B cell (primary cell): ENCODE measurements at regions not wholly inside any gene's neighbourhood (a gene's known extent, or its start where the extent isn't known, plus 50 kb on each side); places are given as distances from the start of the nearest gene placed in this dataset.

Experiments
- ATAC-seq: fragments of 200-7000 bp; cut with Tn5 transposase; one replicate; pipeline ENCODE4 v1.10.0; 2021; ENCODE audit warnings: low read depth, mild to moderate bottlenecking, moderate number of reproducible peaks, moderate library complexity
- CTCF ChIA-PET: fragments of 350-600 bp; sonication (Branson Sonifier 250); formaldehyde crosslinking; loops from one replicate; lab custom pipeline; 2021; ENCODE audit warnings: antibody characterized with exemption, inconsistent platforms; lab: Charles Lee
- POLR2A ChIA-PET: fragments of 350-600 bp; sonication (Branson Sonifier 250); formaldehyde crosslinking; loops from one replicate; lab custom pipeline; 2021; ENCODE audit warnings: antibody characterized with exemption; lab: Charles Lee
- DNase-seq: peaks from one replicate; pipeline ENCODE4 v3.0.0; 2013
- H2AFZ ChIP-seq: 2 replicates; pipeline ENCODE4 v1.6.1; 2012; ENCODE audit warnings: mild to moderate bottlenecking, low read depth, low read length; ENCODE audit not compliant: insufficient read depth, poor library complexity, severe bottlenecking
- H3K27ac ChIP-seq, 2 donors: 1 replicate in 1 of 2; 2 replicates in 1 of 2; pipeline ENCODE4 v1.5.1; 2012 to 2013; ENCODE audit warnings: low read length in 2 of 2, mild to moderate bottlenecking in 2 of 2, moderate library complexity in 1 of 2
- H3K27me3 ChIP-seq, 4 experiments: fragments of 200-600 bp in 1 of 4; sonication (generic) in 1 of 4; replicated peaks in 1 of 4; 1 replicate in 2 of 4; 2 replicates in 2 of 4; pipeline versions ENCODE4 v1.6.1 to v1.7.0; 2013 to 2016; ENCODE audit warnings: low read length in 3 of 4, mild to moderate bottlenecking in 2 of 4, mixed read lengths in 1 of 4, moderate library complexity in 1 of 4; ENCODE audit not compliant: insufficient read depth in 4 of 4, control insufficient read depth in 3 of 4; ENCODE audit errors: control extremely low read depth in 1 of 4
- H3K36me3 ChIP-seq, 2 experiments: replicated peaks in 1 of 2; 1 replicate in 1 of 2; 2 replicates in 1 of 2; pipeline versions ENCODE4 v1.6.1 to v1.7.1; 2013; ENCODE audit warnings: low read length in 1 of 2; ENCODE audit not compliant: insufficient read depth in 2 of 2, control insufficient read depth in 1 of 2; ENCODE audit errors: control extremely low read depth in 1 of 2, extremely low read depth in 1 of 2
- H3K4me1 ChIP-seq, 2 donors: fragments of 200-600 bp in 1 of 2; sonication (generic) in 1 of 2; 1 replicate in 1 of 2; 2 replicates in 1 of 2; pipeline versions ENCODE4 v1.5.1 to v1.6.1; 2013 to 2017; ENCODE audit warnings: low read length in 2 of 2; ENCODE audit not compliant: control insufficient read depth in 2 of 2, insufficient read depth in 2 of 2
- H3K4me2 ChIP-seq: replicated peaks from 2 replicates; pipeline ENCODE3; 2012; ENCODE audit warnings: mild to moderate bottlenecking, low read depth, low read length; ENCODE audit not compliant: poor library complexity, severe bottlenecking
- H3K4me3 ChIP-seq, 5 experiments: fragments of 200-600 bp in 1 of 5; sonication (generic) in 1 of 5; 1 replicate in 3 of 5; 2 replicates in 2 of 5; pipeline versions ENCODE4 v1.5.1 to v1.7.0; 2011 to 2016; ENCODE audit warnings: low read length in 4 of 5, mild to moderate bottlenecking in 4 of 5, low read depth in 2 of 5, control low read depth in 1 of 5, moderate library complexity in 1 of 5; ENCODE audit not compliant: insufficient read depth in 1 of 5; ENCODE audit errors: control extremely low read depth in 1 of 5, extremely low read depth in 1 of 5
- H3K79me2 ChIP-seq: fragments of 200-600 bp; sonication (generic); one replicate; pipeline ENCODE4 v1.6.0; 2016; ENCODE audit warnings: low read length; ENCODE audit not compliant: control insufficient read depth, insufficient read depth
- H3K9ac ChIP-seq: fragments of 200-600 bp; sonication (generic); 2 replicates; pipeline ENCODE4 v1.6.1; 2017; ENCODE audit warnings: mild to moderate bottlenecking, low read length, moderate library complexity
- H3K9me3 ChIP-seq, 3 donors: one replicate each; pipeline versions ENCODE4 v1.6.1 to v1.7.1; 2013; ENCODE audit warnings: low read length in 2 of 3; ENCODE audit not compliant: control insufficient read depth in 2 of 3, insufficient read depth in 1 of 3; ENCODE audit errors: control extremely low read depth in 1 of 3
- H4K20me1 ChIP-seq: 2 replicates; pipeline ENCODE4 v1.6.0; 2012; ENCODE audit warnings: mild to moderate bottlenecking, low read length; ENCODE audit not compliant: insufficient read depth, control insufficient read depth, poor library complexity, severe bottlenecking
- H3K27ac Mint-ChIP-seq: one replicate; pipeline ENCODE4 v1.8.0; 2021; ENCODE audit warnings: mixed read lengths
- H3K27me3 Mint-ChIP-seq: one replicate; pipeline ENCODE4 v1.8.0; 2021; ENCODE audit warnings: mixed read lengths
- H3K4me1 Mint-ChIP-seq: one replicate; pipeline ENCODE4 v1.8.0; 2021; ENCODE audit warnings: mixed read lengths
- H3K4me3 Mint-ChIP-seq: one replicate; pipeline ENCODE4 v1.8.0; 2021; ENCODE audit warnings: mixed read lengths
- H3K9me3 Mint-ChIP-seq: one replicate; pipeline ENCODE4 v1.8.0; 2022; ENCODE audit warnings: mixed read lengths; ENCODE audit not compliant: insufficient read depth
- CTCF ChIP-seq: fragments of 200-600 bp; IDR thresholded peaks from one replicate; pipeline ENCODE4 v1.8.0; 2022; ENCODE audit warnings: antibody characterized with exemption, mild to moderate bottlenecking
- EZH2 ChIP-seq: IDR thresholded peaks from 2 replicates; pipeline ENCODE4 v1.6.1; 2012; ENCODE audit warnings: borderline replicate concordance, low read depth, mild to moderate bottlenecking, moderate library complexity, low read length; ENCODE audit not compliant: insufficient read depth, poor library complexity, severe bottlenecking
- WGBS: methylation state at CpG from one replicate; pipeline ENCODE4 v1.1.5; 2013; ENCODE audit warnings: missing lambda C conversion rate; ENCODE audit not compliant: insufficient coverage; 5-methylcytosine and 5-hydroxymethylcytosine counted together
- intact Hi-C: fragments of 100-400 bp; cut with micrococcal nuclease; formaldehyde crosslinking; loops from one replicate; pipeline ENCODE4 v1.10.0; 2022

- WGBS: 81% methylated on average over 7 of the region's 7 CpGs
- no peaks in the 10 kb centered on the region for H3K9me3 Mint-ChIP-seq
- Histone ChIP-seq H3K36me3 (no peaks in the 10 kb centered on the region), H3K4me2 (no peak overlapping the region), H3K4me1 (no peaks in the 10 kb centered on the region), H3K27ac (no peak overlapping the region), H3K9me3 (peaks cover 0 to 9% (median 0%) of the 10 kb centered on the region in 3 donors), H3K9ac (no peak overlapping the region), H3K79me2 (no peaks in the 10 kb centered on the region), H4K20me1 (no peaks in the 10 kb centered on the region), H2AFZ (no peak overlapping the region), H3K27me3 (no peaks in the 10 kb centered on the region), H3K4me3 (no peak overlapping the region)
- intact Hi-C loops: no loop called here
- ChIA-PET POLR2A (no interaction called here), CTCF (interaction anchor here (0.5 kb wide), 1 partner anchor 142 kb away, joined by 3 read pairs; no protein-coding TSS in a partner anchor)
- no peak overlapping the region for H3K4me3 Mint-ChIP-seq
- H3K27me3 Mint-ChIP-seq: no peaks in the 10 kb centered on the region
- no peaks in the 10 kb centered on the region for H3K4me1 Mint-ChIP-seq
- no peak overlapping the region for H3K27ac Mint-ChIP-seq
- DNase-seq (no peak), ATAC-seq (no peak)
- no peak for TF ChIP-seq CTCF
- no peak for TF ChIP-seq EZH2
Observed at GRCh38 chr21:18759267-18759666, 355.7 kb upstream of the TMPRSS15 start.

GRCh38 chr21:18759751-18760161 lies 356.2 kb upstream of the TMPRSS15 start:
- TF ChIP-seq CTCF (no peak), EZH2 (no peak)
- no peak overlapping the region for H3K27ac Mint-ChIP-seq
- no peak overlapping the region for H2AFZ ChIP-seq

More at GRCh38 chr21:18759751-18760161, 356.2 kb upstream of the TMPRSS15 start:
- Histone ChIP-seq H3K27me3 (no peaks in the 10 kb centered on the region), H4K20me1 (no peaks in the 10 kb centered on the region), H3K4me1 (no peaks in the 10 kb centered on the region), H3K9me3 (peaks cover 0 to 9% (median 0%) of the 10 kb centered on the region in 3 donors), H3K4me3 (no peak overlapping the region), H3K27ac (no peak overlapping the region), H3K36me3 (no peaks in the 10 kb centered on the region), H3K4me2 (no peak overlapping the region), H3K9ac (no peak overlapping the region), H3K79me2 (no peaks in the 10 kb centered on the region)
- Mint-ChIP-seq H3K27me3 (no peaks in the 10 kb centered on the region), H3K4me1 (no peaks in the 10 kb centered on the region), H3K4me3 (no peak overlapping the region), H3K9me3 (no peaks in the 10 kb centered on the region)
- CTCF ChIA-PET: no interaction called here
- WGBS: 97% methylated on average over 17 of the region's 17 CpGs
- intact Hi-C loops: no loop called here
- ATAC-seq (no peak), DNase-seq (no peak)
- POLR2A ChIA-PET: no interaction called here
